Adipocyte (in vitro differentiated cells): ENCODE measurements at regions not wholly inside any gene's neighbourhood (a gene's known extent, or its start where the extent isn't known, plus 50 kb on each side); places are given as distances from the start of the nearest gene placed in this dataset.
"Not testable (repeated sequence)": the region's sequence is repeated elsewhere in the genome, so short reads cannot be mapped to it uniquely, and the experiment has no call there.

Source experiments
- DNase-seq: peaks from one replicate; pipeline ENCODE4 v3.0.0-alpha.2; 2015; ENCODE audit warnings: low read depth
- H3K27me3 ChIP-seq: replicated peaks from 2 replicates; pipeline ENCODE4 v1.7.0; 2013; ENCODE audit warnings: mild to moderate bottlenecking, low read length, moderate library complexity; ENCODE audit not compliant: control insufficient read depth, insufficient read depth
- H3K36me3 ChIP-seq: 2 replicates; pipeline ENCODE4 v1.7.0; 2013; ENCODE audit warnings: low read length, mild to moderate bottlenecking, moderate library complexity; ENCODE audit not compliant: control insufficient read depth, insufficient read depth, severe bottlenecking
- H3K4me1 ChIP-seq: 2 replicates; pipeline ENCODE4 v1.7.0; 2013; ENCODE audit warnings: mild to moderate bottlenecking, low read length, moderate library complexity; ENCODE audit not compliant: control insufficient read depth, insufficient read depth
- H3K4me3 ChIP-seq: 2 replicates; pipeline ENCODE4 v1.7.0; 2013; ENCODE audit warnings: mild to moderate bottlenecking, low read length, moderate library complexity
- H3K9ac ChIP-seq: 2 replicates; pipeline ENCODE4 v1.7.0; 2013; ENCODE audit warnings: mild to moderate bottlenecking, low read length, moderate library complexity
- H3K9me3 ChIP-seq: 2 replicates; pipeline ENCODE4 v1.7.0; 2013; ENCODE audit warnings: mild to moderate bottlenecking, low read length, moderate library complexity; ENCODE audit not compliant: control insufficient read depth

DNA sequence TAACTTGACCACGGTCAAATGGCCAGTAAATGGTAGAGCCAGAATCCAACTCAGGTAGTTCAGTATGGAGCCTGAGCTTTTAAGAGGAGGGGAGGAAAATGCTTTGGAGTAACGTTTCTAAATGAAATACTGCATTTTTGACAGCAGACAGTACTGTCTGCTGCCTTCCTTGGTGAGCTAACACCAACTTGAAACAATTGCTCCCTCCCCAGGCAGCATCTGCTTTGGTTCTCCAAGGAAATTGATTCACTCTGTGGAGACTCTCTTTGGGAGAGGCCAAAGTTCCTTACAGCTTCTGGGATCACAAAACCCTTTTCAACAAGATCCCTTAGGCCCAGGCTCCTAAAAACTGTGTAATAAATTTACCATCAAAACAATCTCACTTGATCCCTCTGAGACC, 75.2 kb upstream of the SSBP2 start:
- H3K9ac ChIP-seq = peak overlapping the region; percentile 46
- no peaks in the 10 kb centered on the region for H3K36me3 ChIP-seq
- H3K4me1 ChIP-seq = peaks cover 21% of the 10 kb centered on the region
- H3K27me3 ChIP-seq = no peaks in the 10 kb centered on the region
- no peaks in the 10 kb centered on the region for H3K9me3 ChIP-seq
- DNase-seq = peak; percentile 49
- no peak overlapping the region for H3K4me3 ChIP-seq

DNA sequence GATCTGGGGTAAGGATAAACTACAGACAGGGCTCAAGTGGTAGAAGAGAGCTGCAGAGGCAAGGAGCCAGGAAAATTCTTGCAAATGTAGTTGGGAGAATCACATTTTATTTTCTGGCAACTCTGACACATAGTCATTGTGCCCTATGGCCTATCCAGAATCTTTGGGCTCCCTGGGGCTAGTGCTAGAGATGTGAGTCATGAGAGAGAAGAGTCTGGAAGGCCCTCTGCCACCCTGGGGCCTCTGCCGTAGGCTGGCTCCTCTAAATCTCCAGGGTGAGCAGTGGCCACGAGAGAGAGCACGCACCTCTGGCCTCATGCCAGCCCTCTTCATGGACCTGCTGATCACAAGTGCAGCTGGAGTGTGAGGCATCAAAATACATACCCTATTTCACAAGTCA, 74.3 kb upstream of the SSBP2 start:
- Histone ChIP-seq H3K36me3 (no peaks in the 10 kb centered on the region), H3K27me3 (no peaks in the 10 kb centered on the region), H3K4me1 (peaks cover 28% of the 10 kb centered on the region), H3K9me3 (no peaks in the 10 kb centered on the region), H3K4me3 (peak overlapping the region; percentile 26), H3K9ac (peak overlapping the region; percentile 63)
- DNase-seq = peak; percentile 76

DNA sequence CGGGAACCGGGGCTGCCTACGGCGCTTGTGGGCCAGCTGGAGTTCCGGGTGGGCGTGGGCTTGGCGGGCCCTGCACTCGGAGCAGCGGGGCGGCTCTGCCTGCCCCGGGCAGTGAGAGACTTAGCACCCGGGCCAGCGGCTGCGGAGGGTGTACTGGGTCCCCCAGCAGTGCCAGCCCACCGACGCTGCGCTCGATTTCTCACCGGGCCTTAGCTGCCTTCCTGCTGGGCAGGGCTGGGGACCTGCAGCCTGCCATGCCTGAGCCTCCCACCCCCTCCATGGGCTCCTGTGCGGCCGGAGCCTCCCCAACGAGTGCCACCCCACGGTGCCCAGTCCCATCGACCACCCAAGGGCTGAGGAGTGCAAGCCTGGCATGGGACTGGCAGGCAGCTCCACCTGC, 72.8 kb upstream of the SSBP2 start:
- H3K36me3 ChIP-seq, H3K4me3 ChIP-seq, H3K27me3 ChIP-seq, H3K9ac ChIP-seq, DNase-seq, H3K9me3 ChIP-seq: not testable (repeated sequence)
- peaks cover 37% of the 10 kb centered on the region for H3K4me1 ChIP-seq

DNA sequence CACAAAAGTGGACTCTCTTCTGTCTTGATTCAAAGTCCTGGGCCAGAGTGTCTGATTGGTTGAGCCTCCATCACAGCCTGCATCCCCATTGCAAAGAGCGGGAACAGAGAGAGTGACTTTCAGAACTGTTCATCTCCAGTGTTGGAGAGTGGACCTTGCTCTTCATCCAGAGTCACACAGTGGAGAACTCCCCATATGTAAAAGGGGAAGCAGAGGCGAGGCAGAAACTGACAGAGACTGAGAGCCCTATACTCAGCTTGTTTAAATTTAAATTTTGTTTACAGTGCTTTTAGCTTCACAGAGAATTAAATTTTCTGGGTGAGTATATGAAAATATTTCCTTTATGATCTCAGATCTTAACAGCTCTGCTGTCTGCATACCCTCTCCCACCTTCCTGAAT, 70.0 kb upstream of the SSBP2 start:
- Histone ChIP-seq H3K4me1 (peaks cover 31% of the 10 kb centered on the region), H3K27me3 (no peaks in the 10 kb centered on the region), H3K9ac (no peak overlapping the region), H3K36me3 (no peaks in the 10 kb centered on the region), H3K9me3 (no peaks in the 10 kb centered on the region), H3K4me3 (no peak overlapping the region)
- no peak for DNase-seq

DNA sequence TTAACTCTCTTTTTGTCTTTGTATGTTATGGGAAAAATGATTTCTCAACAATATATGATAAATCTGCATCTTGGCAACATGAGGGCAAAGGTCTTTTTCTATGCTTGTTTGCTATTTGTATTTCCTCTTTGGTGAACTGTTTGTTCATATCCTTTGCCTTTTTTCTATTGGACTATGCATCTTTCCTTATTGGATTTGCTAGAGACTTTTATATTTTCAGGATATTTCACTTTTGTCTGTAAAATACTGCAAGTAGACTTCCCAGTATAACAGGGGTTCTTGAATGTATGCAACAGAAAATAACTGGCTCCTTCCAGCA, 69.4 kb upstream of the SSBP2 start:
- Histone ChIP-seq H3K9ac (no peak overlapping the region), H3K9me3 (no peaks in the 10 kb centered on the region), H3K27me3 (no peaks in the 10 kb centered on the region), H3K4me3 (no peak overlapping the region), H3K36me3 (no peaks in the 10 kb centered on the region), H3K4me1 (peaks cover 25% of the 10 kb centered on the region)
- no peak for DNase-seq

DNA sequence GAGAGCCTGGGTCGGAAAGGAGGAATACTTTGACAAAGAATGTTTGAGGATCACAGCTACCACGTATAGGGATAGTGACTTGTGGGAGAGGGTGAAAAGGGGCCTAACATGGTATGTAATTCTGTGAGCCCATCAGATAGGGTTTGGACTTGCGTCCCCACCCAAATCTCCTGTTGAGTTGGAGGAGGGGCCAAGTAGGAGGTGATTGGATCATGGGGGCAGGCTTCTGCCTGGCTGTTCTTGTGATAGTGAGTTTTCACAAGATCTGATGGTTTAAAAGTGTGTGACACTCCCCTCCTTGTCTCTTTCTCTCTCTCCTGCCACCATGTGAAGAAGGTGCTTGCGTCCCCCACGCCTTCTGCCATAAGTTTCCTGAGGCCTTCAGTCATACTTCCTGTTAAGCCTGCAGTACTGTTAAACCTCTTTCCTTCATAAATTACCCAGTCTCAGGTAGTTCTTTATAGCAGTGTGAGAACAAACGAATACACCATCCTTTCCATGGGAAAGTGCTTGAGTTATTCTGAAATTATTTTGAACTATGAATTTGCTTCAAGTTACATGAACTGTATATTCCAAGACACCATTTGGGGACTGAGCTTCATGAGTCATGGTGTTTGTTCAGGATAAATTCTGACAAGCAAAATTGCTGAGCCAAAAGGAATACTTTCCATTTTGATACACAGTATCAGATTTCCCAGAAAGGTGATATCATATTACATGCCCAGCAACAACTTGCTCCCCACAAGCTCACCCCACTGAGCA, 68.8 kb upstream of the SSBP2 start:
- Histone ChIP-seq H3K9ac (peak overlapping the region; percentile 16), H3K36me3 (no peaks in the 10 kb centered on the region), H3K4me3 (no peak overlapping the region), H3K27me3 (no peaks in the 10 kb centered on the region), H3K9me3 (no peaks in the 10 kb centered on the region), H3K4me1 (peaks cover 20% of the 10 kb centered on the region)
- peak; percentile 69 for DNase-seq

DNA sequence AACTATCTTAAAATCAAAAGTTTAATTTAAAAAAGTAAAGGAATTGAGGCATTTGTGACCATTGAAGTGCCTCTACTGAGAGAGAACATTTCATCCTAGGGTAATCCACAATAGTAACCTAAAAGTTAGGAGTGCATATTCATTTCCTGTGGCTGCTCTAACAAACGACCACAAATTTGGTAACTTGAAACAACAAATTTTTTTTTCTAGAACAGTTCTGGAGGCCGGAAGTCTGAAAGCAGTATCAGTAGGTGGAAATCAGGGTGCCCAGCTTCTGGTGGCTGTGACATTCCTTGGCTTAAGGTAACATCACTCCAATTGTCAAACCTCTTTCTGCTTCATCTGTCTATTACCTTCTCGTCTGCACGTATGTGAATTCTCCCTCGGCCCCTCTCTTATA, 67.1 kb upstream of the SSBP2 start:
- Histone ChIP-seq H3K27me3 (no peaks in the 10 kb centered on the region), H3K4me3 (no peak overlapping the region), H3K9me3 (no peaks in the 10 kb centered on the region), H3K4me1 (peaks cover 15% of the 10 kb centered on the region), H3K36me3 (no peaks in the 10 kb centered on the region), H3K9ac (no peak overlapping the region)
- DNase-seq = no peak

DNA sequence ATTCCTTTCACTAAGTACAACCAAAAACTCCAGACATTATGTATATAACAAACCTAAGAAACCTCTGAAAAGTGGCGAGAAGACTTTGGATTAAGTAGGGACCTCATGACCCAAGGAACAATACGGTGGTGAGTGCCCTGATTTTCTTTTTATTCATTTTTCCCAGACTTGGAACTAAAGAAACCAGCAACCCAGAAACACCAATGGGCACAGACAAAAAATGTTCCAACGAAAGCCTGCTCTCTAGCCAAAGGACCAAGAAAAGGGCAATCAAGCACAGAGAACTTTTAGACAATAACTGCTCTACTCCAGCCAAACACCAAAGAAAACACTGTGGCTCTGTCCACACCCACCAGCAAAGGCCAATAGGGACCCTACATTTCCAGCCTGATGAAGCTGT, 66.2 kb upstream of the SSBP2 start:
- Histone ChIP-seq H3K4me1 (peaks cover 15% of the 10 kb centered on the region), H3K9ac (no peak overlapping the region), H3K27me3 (no peaks in the 10 kb centered on the region), H3K36me3 (no peaks in the 10 kb centered on the region), H3K4me3 (no peak overlapping the region), H3K9me3 (no peaks in the 10 kb centered on the region)
- DNase-seq = no peak

DNA sequence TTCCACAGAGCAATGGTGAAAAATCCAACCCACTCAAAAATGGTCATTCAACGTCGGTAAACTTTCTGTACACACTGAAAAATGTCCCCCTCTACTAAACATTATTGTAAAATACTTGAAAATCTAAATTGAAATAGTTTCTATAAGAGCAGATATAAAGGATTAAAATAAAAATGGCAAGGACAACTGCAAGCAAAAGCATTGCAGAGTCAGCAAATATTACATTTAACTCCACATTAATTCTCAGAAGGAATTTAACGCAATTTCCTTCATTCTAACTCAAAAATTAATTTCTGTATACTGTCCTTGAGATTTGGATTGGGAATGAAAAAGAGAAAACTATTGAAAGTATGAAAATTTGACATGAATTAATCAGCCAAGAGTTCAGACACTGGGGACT, 64.4 kb upstream of the SSBP2 start:
- Histone ChIP-seq H3K9ac (no peak overlapping the region), H3K4me1 (peaks cover 10% of the 10 kb centered on the region), H3K4me3 (no peak overlapping the region), H3K36me3 (no peaks in the 10 kb centered on the region), H3K27me3 (no peaks in the 10 kb centered on the region), H3K9me3 (no peaks in the 10 kb centered on the region)
- DNase-seq = no peak

DNA sequence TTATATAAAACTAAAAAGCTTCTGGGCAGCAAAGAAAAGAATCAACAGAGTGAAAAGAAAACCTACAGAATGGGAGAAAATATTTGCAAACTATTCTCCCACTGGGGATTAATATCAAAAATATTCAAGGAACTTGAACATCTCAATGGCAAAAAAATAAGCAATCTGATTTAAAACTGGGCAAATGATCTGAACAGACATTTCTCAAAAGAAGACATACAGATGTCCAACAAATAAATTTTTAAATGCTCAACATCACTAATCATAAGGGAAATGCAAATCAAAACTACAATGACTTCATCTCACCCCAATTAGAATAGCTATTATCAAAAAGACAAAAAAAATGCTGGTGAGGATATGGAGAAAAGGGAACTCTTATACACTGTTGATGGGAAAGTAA, 57.2 kb upstream of the SSBP2 start:
- Histone ChIP-seq H3K27me3 (no peaks in the 10 kb centered on the region), H3K4me1 (no peaks in the 10 kb centered on the region), H3K36me3 (no peaks in the 10 kb centered on the region), H3K9ac (no peak overlapping the region), H3K9me3 (peaks cover 23% of the 10 kb centered on the region), H3K4me3 (no peak overlapping the region)
- DNase-seq = no peak

DNA sequence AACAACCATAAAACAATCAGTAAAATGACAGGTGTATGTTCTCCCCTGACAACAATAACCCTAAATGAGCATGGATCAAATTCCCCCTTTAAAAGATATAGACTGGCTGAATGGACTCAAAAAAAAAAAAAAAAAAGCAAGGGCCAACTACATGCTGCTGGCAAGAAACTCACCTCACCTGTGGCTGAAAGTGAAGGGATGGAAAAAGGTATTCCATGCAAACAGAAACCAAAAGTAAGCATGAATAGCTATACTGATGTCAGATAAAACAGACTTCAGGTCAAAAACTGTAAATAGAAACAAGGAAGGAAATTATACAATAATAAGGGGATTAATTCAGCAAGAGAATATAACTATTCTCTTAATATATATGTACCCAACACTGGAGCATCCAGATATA, 54.2 kb upstream of the SSBP2 start:
- no peak for DNase-seq
- Histone ChIP-seq H3K9me3 (peaks cover 23% of the 10 kb centered on the region), H3K36me3 (no peaks in the 10 kb centered on the region), H3K4me1 (no peaks in the 10 kb centered on the region), H3K4me3 (no peak overlapping the region), H3K9ac (no peak overlapping the region), H3K27me3 (no peaks in the 10 kb centered on the region)

DNA sequence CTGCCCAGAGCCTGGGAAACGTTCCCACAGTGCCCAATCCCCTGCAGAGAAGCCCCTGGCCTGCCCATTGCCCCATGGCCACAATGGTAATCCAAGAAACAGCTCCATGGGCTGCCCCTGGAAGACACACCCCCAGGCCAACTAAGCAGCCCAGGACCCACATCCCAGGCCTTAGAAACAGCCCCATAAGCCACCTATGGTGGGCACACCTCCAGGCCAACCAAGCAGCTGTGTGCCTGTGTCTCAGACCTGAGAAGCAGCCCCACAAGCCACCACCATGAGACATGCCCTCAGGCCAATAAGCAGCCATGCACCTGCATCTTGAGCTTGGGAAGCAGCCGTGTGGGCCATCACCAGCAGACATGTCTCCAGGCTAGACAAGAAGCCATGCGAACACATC, 52.9 kb upstream of the SSBP2 start:
- H3K4me3 ChIP-seq = no peak overlapping the region
- no peaks in the 10 kb centered on the region for H3K4me1 ChIP-seq
- H3K9me3 ChIP-seq = peaks cover 23% of the 10 kb centered on the region
- DNase-seq = no peak
- no peaks in the 10 kb centered on the region for H3K36me3 ChIP-seq
- H3K9ac ChIP-seq = no peak overlapping the region
- no peaks in the 10 kb centered on the region for H3K27me3 ChIP-seq
